IPS-NIHi7 (cell line): ENCODE measurements at regions not wholly inside any gene's neighbourhood (a gene's known extent, or its start where the extent isn't known, plus 50 kb on each side); places are given as distances from the start of the nearest gene placed in this dataset.
A peak's percentile ranks its signal among the peaks of the same experiment; 100 is the strongest.
"Not testable (repeated sequence)": the region's sequence is repeated elsewhere in the genome, so short reads cannot be mapped to it uniquely, and the experiment has no call there.

Source experiments
- DNase-seq: peaks from one replicate; pipeline ENCODE4 v3.0.0; 2012; ENCODE audit warnings: mixed read lengths; ENCODE audit errors: extremely low spot score

DNA sequence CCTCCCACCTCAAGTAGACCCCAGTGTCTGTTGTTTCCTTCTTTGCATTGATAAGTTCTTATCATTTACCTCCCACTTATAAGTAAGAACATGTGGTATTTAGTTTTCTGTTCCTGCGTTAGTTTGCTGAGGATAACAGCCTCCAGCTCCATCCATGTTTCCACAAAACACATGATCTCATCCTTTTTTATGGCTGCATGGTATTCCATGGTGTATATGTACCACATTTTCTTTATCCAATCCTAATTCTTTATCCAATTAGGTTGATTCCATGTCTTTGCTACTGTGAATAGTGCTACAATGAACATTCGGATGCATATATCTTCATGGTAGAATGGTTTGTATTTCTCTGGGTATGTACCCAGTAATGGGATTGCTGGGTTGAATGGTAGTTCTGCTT lies 102.5 kb upstream of the UGP2 start:
- DNase-seq = not testable (repeated sequence)

DNA sequence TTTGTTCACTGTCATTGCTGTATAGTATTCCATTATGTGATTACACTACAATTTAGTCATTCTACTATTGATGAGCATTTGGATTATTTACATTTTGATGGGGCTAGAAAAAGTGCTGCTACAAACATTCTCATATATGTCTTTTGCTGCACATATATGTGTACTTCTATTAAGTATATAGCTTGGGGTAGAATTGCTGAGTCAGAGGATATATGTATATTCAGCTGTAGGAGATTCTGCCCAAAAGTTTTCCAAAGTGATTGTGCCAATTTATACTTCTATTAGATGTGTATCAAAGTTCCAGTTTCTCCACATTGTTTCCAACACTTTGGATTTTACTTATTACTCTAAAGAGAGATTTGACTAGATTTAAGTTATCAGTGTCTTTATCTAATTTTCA lies 101.7 kb upstream of the UGP2 start:
- DNase-seq = no peak

DNA sequence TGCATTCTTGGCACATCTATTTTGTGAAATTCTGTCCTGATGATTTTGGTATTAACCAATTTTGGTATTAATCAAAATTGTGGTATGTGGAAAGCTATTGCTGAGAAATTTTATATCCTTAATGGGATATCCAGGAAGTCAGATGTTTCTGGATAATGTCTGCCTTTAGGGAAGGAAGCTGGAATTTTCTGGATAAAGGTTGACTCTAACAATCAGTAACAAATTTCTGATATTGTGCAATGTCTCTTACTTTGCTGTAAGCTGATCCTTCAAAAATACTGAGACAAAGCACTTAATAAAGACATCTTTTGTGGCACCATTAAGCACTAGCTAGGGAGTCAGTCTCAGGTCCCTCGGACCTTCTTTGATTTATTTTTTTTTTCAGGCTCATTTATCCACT lies 100.8 kb upstream of the UGP2 start:
- no peak for DNase-seq

- no peak for DNase-seq
These were observed 99.7 kb upstream of the UGP2 start for GRCh38 chr2:63741884-63742579.

- no peak for DNase-seq
These were observed 99.1 kb upstream of the UGP2 start for GRCh38 chr2:63742580-63742976.

DNA sequence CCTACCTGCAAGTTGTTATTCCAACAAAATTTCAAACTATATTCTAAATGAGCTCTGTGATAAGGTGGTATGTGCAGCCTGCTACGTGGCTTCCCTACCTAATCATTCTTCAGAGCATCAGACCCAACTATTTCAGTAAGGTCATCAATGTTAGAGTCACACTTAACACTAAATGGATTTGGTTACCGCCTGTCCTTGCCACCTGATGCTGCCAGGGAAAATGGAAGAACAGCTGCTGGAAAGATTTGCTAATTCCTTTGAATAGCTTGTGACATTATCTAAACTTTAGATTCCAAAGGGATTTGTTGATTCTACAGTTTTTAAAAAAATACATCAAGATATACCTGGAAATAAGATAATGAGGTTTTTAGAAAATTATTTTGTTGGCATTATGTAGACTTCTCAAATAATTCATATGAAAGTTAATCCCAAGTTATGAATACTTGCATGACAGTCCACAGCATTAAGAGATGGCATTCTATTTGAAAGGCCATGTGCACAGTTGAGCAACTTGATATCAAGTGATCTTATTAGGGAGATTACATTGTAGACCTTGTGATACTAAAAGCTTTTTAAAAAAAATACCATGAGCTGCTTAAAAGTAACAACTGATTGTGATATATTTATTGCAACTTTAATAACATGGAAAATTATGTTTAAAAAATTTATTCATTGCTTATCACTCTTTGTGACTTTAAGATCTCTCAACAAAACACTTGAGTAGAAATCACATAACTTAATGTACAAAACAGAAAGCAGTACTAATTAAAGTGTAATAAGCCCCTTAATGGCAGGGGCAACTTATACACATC lies 98.3 kb upstream of the UGP2 start:
- DNase-seq = no peak

GRCh38 chr2:63743982-63744966 lies 97.4 kb upstream of the UGP2 start:
- no peak for DNase-seq

DNA sequence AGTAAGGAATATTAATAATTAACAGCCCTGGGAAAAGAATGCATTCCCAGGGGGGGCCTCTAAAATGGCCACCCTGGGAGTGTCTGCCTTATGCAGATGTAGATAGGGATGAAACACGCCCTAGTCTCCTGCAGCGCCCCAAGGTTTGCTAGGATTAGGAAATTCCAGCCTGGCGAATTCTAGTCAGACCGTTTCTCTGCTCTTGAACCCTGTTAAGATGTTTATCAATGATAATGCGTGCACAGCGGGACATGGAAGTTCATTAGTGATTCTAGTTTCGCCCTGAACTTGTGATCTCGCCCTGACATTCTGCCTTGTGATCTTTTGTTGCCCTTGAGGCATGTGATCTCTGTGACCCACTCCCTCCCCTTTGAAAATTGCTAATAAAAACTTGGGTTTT lies 95.1 kb upstream of the UGP2 start:
- DNase-seq = not testable (repeated sequence)

GRCh38 chr2:63751901-63752300 lies 89.8 kb upstream of the UGP2 start:
- no peak for DNase-seq

GRCh38 chr2:63755216-63755615 lies 86.5 kb upstream of the UGP2 start:
- DNase-seq = no peak

DNA sequence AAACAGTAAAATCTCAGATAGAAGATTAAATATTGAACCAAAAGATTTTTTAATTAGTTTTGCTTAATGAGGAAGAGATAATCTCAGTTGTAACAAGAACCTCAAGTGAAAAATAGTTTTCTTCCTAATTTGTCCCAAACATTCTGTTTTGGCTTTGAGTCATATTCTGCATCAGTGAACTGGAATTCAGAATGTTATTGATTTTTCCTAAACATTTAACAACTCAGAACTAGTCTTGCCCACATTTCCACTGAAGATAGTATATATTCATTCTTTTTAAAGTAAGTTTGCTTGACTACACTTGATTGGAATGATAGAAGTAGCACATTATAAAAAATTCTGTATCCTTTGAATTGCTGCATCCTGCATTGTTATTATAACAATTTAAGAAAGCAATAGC lies 85.7 kb upstream of the UGP2 start:
- DNase-seq = no peak

- no peak for DNase-seq
These were observed 78.2 kb upstream of the UGP2 start for GRCh38 chr2:63763391-63763941.

DNA sequence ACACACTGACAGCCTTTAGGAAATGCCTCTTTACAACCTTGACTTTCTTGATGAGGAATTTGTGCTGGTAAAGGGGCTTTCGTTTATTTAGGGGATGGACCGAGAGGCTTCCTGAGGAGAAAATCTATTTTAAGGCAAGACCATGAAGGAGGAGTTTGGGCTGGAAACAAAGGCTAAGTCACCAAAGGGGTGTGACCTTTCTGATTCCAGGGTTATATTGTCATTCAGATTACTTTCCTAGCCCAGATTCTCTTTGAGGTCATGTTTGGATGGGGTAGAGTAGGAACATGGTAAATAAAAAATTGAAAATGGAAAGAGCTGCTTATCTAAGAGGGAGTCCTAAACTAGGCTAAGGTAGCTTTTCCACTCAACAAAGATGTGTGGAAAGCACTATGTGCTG lies 77.1 kb upstream of the UGP2 start:
- DNase-seq = peak; percentile 60

GRCh38 chr2:63765117-63765516 lies 76.6 kb upstream of the UGP2 start:
- peak; percentile 43 for DNase-seq

DNA sequence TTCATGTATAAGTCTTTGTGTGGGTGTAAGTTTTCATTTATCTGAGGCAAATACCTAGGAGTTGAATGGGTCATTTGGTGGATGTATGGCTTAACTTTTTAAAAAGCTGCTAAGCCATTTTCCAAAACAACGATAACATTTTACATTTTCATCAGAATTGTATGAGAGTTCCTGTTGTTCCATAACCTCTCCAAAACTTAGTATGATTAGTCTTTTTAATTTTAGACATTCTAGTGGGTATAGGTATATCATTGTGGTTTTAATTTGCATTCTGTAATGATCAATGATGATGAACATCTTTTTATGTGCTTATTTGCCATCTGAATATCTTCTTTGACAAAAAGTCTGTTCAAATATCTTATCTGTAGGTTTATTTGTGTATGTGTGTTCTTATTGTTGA lies 74.4 kb upstream of the UGP2 start:
- no peak for DNase-seq

GRCh38 chr2:63768051-63768450 lies 73.6 kb upstream of the UGP2 start:
- DNase-seq = no peak

- DNase-seq = no peak
These were observed 71.8 kb upstream of the UGP2 start for GRCh38 chr2:63769915-63770314.

- DNase-seq = no peak
These were observed 69.6 kb upstream of the UGP2 start for GRCh38 chr2:63772061-63772460.

GRCh38 chr2:63775191-63775590 lies 66.5 kb upstream of the UGP2 start:
- DNase-seq = no peak

DNA sequence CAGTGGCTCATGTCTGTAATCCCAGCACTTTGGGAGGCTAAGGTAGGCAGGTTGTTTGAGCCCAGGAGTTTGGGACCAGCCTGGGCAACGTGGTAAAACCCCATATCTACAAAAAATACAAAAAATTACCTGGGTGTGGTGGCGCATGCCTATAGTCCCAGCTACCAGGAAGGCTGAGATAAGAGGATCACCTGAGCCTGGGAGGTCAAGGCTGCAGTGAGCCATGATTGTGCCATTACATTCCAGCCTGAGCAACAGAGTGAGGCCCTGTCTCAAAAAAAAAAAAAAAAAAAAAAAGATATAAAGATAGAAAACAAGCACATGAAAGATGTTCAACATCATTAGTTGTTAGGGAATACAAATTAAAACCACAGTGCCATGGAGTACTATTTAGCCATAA lies 65.3 kb upstream of the UGP2 start:
- DNase-seq = no peak

DNA sequence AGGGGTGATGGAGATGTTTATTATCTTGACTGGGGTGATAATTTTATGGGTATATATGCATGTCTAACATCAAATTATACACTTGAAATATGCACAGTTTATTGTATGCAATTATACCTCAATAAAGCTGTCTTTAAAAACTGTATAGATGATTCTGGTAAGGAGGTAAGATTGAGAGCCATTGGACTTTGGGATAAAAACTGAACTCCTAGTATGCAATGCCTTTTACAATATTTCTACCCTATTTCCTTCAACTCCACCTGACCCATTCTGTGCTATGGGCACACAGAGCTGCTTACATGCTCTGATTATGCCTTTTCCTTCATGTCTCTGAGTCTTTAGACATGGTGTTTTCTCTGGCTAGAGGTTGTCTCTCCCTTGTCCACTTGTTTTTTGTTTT lies 63.9 kb upstream of the UGP2 start:
- DNase-seq = no peak

DNA sequence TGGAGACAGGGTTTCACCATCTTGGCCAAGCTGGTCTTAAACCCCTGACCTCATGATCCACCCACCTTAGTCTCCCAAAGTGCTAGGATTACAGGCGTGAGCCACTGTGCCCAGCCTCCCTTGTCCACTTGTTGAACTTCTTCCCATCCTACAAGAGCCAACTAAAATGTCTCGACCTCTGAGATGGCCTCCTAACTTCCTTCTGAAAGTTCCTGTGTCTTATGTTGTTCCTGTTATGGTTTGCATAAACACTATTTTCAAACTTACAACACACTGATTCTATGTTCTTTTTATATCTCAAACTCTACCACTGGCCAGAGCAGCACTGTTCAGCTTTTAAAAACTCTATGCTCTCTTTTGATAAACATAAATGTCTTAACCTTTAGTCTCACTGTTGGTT lies 63.3 kb upstream of the UGP2 start:
- no peak for DNase-seq
